Liver (tissue), 7 donors: ENCODE measurements at regions not wholly inside any gene's neighbourhood (a gene's known extent, or its start where the extent isn't known, plus 50 kb on each side); places are given as distances from the start of the nearest gene placed in this dataset.

Experiments used
- DNase-seq: peaks from one replicate; pipeline ENCODE4 v3.0.0-alpha.2; 2017; ENCODE audit warnings: low spot score
- H3K27ac ChIP-seq, 2 donors: one replicate each; pipeline ENCODE4 v1.7.0; 2013; ENCODE audit warnings: inconsistent platforms in 2 of 2, low read length in 2 of 2, control low read depth in 1 of 2, low read depth in 1 of 2, mild to moderate bottlenecking in 1 of 2
- H3K27me3 ChIP-seq, 4 donors: one replicate each; pipeline versions ENCODE4 v1.6.1 to v1.7.0; 2013; ENCODE audit warnings: low read length in 3 of 4, inconsistent platforms in 1 of 4, mild to moderate bottlenecking in 1 of 4, moderate library complexity in 1 of 4; ENCODE audit not compliant: control insufficient read depth in 4 of 4, insufficient read depth in 4 of 4
- H3K36me3 ChIP-seq, 4 donors: one replicate each; pipeline versions ENCODE4 v1.6.1 to v1.7.0; 2013; ENCODE audit warnings: low read length in 3 of 4, mild to moderate bottlenecking in 3 of 4, low read depth in 1 of 4, moderate library complexity in 1 of 4; ENCODE audit not compliant: control insufficient read depth in 4 of 4, insufficient read depth in 3 of 4
- H3K4me1 ChIP-seq, 4 donors: one replicate each; pipeline versions ENCODE4 v1.6.1 to v1.7.0; 2013; ENCODE audit warnings: low read length in 3 of 4, mild to moderate bottlenecking in 3 of 4, moderate library complexity in 1 of 4; ENCODE audit not compliant: control insufficient read depth in 4 of 4, insufficient read depth in 4 of 4
- H3K4me3 ChIP-seq, 3 donors: one replicate each; pipeline versions ENCODE4 v1.6.1 to v1.7.0; 2013; ENCODE audit warnings: low read length in 3 of 3, control low read depth in 1 of 3, low read depth in 1 of 3, mild to moderate bottlenecking in 1 of 3
- H3K9ac ChIP-seq, 2 donors: one replicate each; pipeline ENCODE4 v1.7.0; 2013; ENCODE audit warnings: low read length in 2 of 2, mild to moderate bottlenecking in 2 of 2, moderate library complexity in 2 of 2, control low read depth in 1 of 2, low read depth in 1 of 2
- H3K9me3 ChIP-seq, 4 donors: one replicate each; pipeline versions ENCODE4 v1.6.1 to v1.7.0; 2013; ENCODE audit warnings: low read length in 3 of 4; ENCODE audit not compliant: control insufficient read depth in 4 of 4
- EGR1 ChIP-seq, 2 donors: IDR thresholded peaks; 2 replicates each; pipeline ENCODE4 v1.6.1; 2016 to 2018; ENCODE audit warnings: antibody characterized with exemption in 2 of 2, low read depth in 2 of 2
- FOXA2 ChIP-seq: IDR thresholded peaks from 2 replicates; pipeline ENCODE4 v1.6.1; 2016; ENCODE audit warnings: antibody characterized with exemption
- GABPA ChIP-seq, 2 donors: IDR thresholded peaks in 1 of 2; conservative IDR thresholded peaks in 1 of 2; 2 replicates each; pipeline ENCODE4 v1.6.1; 2016; ENCODE audit warnings: antibody characterized with exemption in 2 of 2, mild to moderate bottlenecking in 1 of 2, moderate library complexity in 1 of 2
- HNF4A ChIP-seq, 2 donors: conservative IDR thresholded peaks; 2 replicates each; pipeline ENCODE4 v1.6.1; 2016; ENCODE audit warnings: antibody characterized with exemption in 2 of 2, mild to moderate bottlenecking in 2 of 2
- HNF4G ChIP-seq: IDR thresholded peaks from 2 replicates; pipeline ENCODE4 v1.6.1; 2016; ENCODE audit warnings: antibody characterized with exemption
- JUND ChIP-seq, 2 donors: IDR thresholded peaks; 2 replicates each; pipeline ENCODE4 v1.6.1; 2016; ENCODE audit warnings: antibody characterized with exemption in 2 of 2
- NR2F2 ChIP-seq: IDR thresholded peaks from 2 replicates; pipeline ENCODE4 v1.6.1; 2016; ENCODE audit warnings: antibody characterized with exemption
- RAD21 ChIP-seq, 2 donors: IDR thresholded peaks; 2 replicates each; pipeline ENCODE4 v1.6.1; 2016; ENCODE audit warnings: antibody characterized with exemption in 2 of 2, mild to moderate bottlenecking in 2 of 2
- RXRA ChIP-seq, 2 donors: IDR thresholded peaks; 2 replicates each; pipeline ENCODE4 v1.6.1; 2017 to 2018; ENCODE audit warnings: antibody characterized with exemption in 2 of 2, mild to moderate bottlenecking in 1 of 2
- SP1 ChIP-seq: IDR thresholded peaks from 2 replicates; pipeline ENCODE4 v1.6.1; 2018; ENCODE audit warnings: antibody characterized with exemption, mild to moderate bottlenecking
- TAF1 ChIP-seq: conservative IDR thresholded peaks from 2 replicates; pipeline ENCODE4 v1.6.1; 2016; ENCODE audit warnings: antibody characterized with exemption, mild to moderate bottlenecking
- WGBS: extraction: QIAGEN DNeasy Blood & Tissue Kit; methylation state at CpG from one replicate; pipeline ENCODE4 v1.1.7; 2013; 5-methylcytosine and 5-hydroxymethylcytosine counted together
- TF ChIP-seq, protein P1 (sequence below): IDR thresholded peaks from 2 replicates; pipeline ENCODE4 v1.6.1; 2016; ENCODE audit warnings: antibody characterized with exemption, mild to moderate bottlenecking
- TF ChIP-seq, protein P2 (sequence below): IDR thresholded peaks from 2 replicates; pipeline ENCODE4 v1.6.1; 2016; ENCODE audit warnings: antibody characterized with exemption
- TF ChIP-seq, protein P3 (sequence below): IDR thresholded peaks from 2 replicates; pipeline ENCODE4 v1.6.1; 2016; ENCODE audit warnings: antibody characterized with exemption
- TF ChIP-seq, protein P4 (sequence below): IDR thresholded peaks from 2 replicates; pipeline ENCODE4 v1.6.1; 2016; ENCODE audit warnings: antibody characterized with exemption
- donor health status: healthy.
- donor health status: healthy.
- donor health status: healthy.
- donor health status: healthy.

DNA sequence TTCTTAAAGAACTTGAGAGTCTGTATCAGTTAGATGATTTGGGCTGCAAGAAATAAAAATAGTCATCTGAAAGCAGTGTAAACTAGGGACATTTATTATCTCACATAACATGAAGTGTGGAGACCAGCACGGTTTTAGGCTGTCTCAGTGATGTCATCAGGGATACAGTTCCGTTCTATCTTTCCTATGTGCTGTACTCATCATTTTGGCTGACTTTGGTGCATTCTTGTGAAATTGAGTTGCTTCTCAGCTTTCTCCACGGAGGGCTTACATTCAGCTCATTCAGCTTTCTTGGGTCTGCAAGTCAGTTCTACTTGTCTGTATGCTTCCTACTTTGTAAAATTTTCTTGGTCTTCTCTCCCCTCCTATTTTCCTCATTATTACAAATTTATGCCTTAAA is 51.8 kb upstream of the LIN7C start:
- no peak for TF ChIP-seq RAD21 (IDR thresholded peaks at IDR 0.05)
- no peak for TF ChIP-seq HNF4G
- no peak for TF ChIP-seq EGR1 (IDR thresholded peaks at IDR 0.05; ENCODE audit: low read depth in 2 of 2)
- TF ChIP-seq, protein P1, sequence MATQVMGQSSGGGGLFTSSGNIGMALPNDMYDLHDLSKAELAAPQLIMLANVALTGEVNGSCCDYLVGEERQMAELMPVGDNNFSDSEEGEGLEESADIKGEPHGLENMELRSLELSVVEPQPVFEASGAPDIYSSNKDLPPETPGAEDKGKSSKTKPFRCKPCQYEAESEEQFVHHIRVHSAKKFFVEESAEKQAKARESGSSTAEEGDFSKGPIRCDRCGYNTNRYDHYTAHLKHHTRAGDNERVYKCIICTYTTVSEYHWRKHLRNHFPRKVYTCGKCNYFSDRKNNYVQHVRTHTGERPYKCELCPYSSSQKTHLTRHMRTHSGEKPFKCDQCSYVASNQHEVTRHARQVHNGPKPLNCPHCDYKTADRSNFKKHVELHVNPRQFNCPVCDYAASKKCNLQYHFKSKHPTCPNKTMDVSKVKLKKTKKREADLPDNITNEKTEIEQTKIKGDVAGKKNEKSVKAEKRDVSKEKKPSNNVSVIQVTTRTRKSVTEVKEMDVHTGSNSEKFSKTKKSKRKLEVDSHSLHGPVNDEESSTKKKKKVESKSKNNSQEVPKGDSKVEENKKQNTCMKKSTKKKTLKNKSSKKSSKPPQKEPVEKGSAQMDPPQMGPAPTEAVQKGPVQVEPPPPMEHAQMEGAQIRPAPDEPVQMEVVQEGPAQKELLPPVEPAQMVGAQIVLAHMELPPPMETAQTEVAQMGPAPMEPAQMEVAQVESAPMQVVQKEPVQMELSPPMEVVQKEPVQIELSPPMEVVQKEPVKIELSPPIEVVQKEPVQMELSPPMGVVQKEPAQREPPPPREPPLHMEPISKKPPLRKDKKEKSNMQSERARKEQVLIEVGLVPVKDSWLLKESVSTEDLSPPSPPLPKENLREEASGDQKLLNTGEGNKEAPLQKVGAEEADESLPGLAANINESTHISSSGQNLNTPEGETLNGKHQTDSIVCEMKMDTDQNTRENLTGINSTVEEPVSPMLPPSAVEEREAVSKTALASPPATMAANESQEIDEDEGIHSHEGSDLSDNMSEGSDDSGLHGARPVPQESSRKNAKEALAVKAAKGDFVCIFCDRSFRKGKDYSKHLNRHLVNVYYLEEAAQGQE = no peak
- no peak for TF ChIP-seq GABPA (IDR thresholded peaks at IDR 0.05 in 1 of 2, conservative IDR thresholded peaks at IDR 0.05 in 1 of 2)
- TF ChIP-seq SP1 = no peak
- no peak for TF ChIP-seq RXRA (IDR thresholded peaks at IDR 0.05)
- TF ChIP-seq, protein P2, sequence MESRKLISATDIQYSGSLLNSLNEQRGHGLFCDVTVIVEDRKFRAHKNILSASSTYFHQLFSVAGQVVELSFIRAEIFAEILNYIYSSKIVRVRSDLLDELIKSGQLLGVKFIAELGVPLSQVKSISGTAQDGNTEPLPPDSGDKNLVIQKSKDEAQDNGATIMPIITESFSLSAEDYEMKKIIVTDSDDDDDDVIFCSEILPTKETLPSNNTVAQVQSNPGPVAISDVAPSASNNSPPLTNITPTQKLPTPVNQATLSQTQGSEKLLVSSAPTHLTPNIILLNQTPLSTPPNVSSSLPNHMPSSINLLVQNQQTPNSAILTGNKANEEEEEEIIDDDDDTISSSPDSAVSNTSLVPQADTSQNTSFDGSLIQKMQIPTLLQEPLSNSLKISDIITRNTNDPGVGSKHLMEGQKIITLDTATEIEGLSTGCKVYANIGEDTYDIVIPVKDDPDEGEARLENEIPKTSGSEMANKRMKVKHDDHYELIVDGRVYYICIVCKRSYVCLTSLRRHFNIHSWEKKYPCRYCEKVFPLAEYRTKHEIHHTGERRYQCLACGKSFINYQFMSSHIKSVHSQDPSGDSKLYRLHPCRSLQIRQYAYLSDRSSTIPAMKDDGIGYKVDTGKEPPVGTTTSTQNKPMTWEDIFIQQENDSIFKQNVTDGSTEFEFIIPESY = no peak
- no peak for TF ChIP-seq TAF1
- TF ChIP-seq JUND (IDR thresholded peaks at IDR 0.05) = no peak
- TF ChIP-seq, protein P3, sequence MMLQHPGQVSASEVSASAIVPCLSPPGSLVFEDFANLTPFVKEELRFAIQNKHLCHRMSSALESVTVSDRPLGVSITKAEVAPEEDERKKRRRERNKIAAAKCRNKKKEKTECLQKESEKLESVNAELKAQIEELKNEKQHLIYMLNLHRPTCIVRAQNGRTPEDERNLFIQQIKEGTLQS = no peak
- no peak for TF ChIP-seq NR2F2
- TF ChIP-seq, protein P4, sequence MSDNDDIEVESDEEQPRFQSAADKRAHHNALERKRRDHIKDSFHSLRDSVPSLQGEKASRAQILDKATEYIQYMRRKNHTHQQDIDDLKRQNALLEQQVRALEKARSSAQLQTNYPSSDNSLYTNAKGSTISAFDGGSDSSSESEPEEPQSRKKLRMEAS = no peak
- TF ChIP-seq FOXA2 = no peak
- TF ChIP-seq HNF4A (conservative IDR thresholded peaks at IDR 0.05) = no peak
- Histone ChIP-seq H3K9me3 (no peaks in the 10 kb centered on the region), H3K9ac (no peak overlapping the region), H3K4me3 (no peak overlapping the region), H3K27me3 (no peaks in the 10 kb centered on the region), H3K36me3 (no peaks in the 10 kb centered on the region), H3K4me1 (no peaks in the 10 kb centered on the region), H3K27ac (no peak overlapping the region)
- DNase-seq = no peak
- WGBS = 91% methylated on average over 3 of the region's 3 CpGs

DNA sequence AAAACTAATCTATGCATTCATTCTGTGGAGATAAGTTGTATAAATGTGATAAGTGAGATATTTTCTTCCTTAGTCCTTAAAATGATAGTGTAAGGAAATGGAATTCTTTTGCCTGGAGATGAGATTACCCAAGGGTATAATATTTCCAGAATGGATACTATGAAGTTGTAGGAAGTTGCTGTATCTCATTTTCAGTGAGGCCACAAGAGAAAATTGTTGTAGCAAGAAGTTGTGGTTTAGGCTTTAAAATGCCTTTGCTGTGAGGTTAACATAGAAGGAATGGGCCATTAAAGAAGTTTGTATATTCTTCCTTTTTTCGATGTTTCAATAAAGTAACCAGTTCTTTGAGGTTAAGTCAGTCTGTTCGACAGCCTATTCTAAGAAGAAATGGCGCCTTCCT is 50.7 kb upstream of the LIN7C start:
- Histone ChIP-seq H3K4me3 (no peak overlapping the region), H3K36me3 (no peaks in the 10 kb centered on the region), H3K9ac (no peak overlapping the region), H3K4me1 (no peaks in the 10 kb centered on the region), H3K27ac (no peak overlapping the region), H3K27me3 (no peaks in the 10 kb centered on the region), H3K9me3 (no peaks in the 10 kb centered on the region)
- no peak for TF ChIP-seq JUND (IDR thresholded peaks at IDR 0.05)
- DNase-seq = no peak
- WGBS = 93% methylated on average over 3 of the region's 3 CpGs
